NCI-H1105 (cell line): ENCODE measurements at regions not wholly inside any gene's neighbourhood (a gene's known extent, or its start where the extent isn't known, plus 50 kb on each side); places are given as distances from the start of the nearest gene placed in this dataset.
"Not testable (repeated sequence)": the region's sequence is repeated elsewhere in the genome, so short reads cannot be mapped to it uniquely, and the experiment has no call there.

Source experiments
- DNase-seq: peaks from one replicate; lab custom pipeline; 2025; lab: John Stamatoyannopoulos, UW

DNA sequence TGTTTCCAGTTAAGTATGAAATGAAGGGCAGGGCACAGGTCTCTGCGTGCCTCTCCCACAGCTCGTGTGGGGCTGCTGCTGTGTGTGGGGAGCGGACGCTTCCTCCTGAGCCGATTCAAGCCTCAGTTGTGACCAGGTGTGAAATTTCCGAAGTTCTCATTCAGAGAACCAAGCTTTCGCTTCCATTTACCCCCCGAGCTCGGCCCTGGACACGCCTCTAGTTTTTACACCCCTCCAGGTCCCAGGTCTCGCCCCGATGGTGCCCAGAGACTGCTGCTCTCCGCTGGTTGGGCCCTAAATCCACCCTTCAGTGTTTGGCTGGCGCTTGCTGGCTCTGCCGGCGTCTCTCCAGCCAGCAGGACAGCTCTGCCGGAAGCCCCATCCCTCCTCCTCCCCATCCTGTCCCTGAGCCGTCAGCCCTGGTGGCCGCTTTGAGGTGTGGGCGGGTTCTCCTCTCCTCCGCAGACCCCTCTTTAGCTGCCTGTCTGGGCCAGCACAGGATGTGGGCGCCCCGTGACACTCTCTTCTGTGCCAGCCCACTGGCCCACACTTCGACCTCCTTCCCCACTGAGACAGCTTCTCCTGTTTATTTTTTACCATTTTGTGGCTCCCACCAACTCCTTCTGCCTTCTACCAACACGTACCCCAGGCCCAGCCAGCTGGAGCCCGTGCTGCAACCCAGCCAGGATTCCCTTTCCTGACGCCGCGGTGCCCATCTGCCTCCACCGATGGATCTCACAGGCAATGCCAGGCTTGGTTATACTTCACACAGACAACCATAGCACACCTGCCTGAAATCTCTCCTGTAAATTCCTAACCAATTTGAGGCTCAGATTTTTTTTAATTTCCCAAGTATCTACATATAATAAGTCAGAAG is 142.8 kb downstream of the DLL1 start:
- no peak for DNase-seq

DNA sequence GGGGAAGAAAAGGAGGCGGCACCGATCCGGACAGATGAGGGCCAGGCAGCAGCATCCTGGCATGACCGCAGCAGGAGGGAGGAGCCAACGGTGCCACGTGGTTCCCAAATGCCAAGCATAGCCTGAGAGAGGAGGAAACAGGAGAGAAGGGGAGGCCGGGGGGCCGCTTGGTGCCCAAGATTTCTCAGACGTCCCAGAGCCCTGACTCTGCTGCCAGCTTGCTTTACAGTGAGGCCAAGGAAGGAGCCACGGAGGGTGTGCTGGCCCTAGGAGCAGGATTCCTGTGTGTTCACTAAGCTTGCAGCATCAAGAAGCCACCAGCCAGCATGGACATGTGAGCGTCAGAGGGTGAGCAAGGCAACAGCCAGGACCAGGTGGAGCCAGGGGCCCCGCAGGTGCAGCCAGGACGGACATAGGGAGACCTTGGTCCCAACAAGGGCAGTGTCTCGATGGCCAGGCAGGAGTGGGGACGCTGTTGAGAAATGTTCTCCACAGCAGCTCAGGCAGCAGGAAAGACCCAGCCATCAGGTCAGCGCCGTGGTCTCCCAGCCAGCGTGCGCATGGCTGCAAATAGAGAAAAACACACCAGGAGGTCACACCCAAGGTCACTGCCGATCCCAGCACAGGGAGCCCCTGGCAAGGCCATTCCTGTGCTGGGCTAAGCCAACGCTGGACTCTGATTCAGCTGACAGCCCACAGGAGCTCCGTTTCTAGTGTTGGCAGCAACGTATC is 143.7 kb downstream of the DLL1 start:
- no peak for DNase-seq

DNA sequence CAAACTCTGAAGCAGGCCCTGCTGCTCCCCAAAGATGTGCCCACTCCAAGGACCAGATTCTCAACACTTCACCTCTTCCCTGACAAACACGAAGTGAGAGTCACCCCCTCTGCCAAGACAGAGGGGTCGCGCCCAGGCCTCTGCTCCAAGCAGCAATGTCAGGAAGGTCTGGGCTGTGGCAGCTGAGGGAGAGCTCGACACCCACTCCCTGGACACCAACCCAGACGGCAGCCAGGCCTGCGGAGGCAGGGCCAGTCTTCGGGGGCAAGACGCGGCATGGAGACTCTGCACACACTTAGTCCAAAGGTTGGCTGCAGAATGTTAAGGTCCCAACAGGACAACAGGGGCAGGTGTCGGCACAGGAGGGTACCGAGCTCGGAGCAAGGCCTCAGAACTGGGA is 144.2 kb downstream of the DLL1 start:
- no peak for DNase-seq

DNA sequence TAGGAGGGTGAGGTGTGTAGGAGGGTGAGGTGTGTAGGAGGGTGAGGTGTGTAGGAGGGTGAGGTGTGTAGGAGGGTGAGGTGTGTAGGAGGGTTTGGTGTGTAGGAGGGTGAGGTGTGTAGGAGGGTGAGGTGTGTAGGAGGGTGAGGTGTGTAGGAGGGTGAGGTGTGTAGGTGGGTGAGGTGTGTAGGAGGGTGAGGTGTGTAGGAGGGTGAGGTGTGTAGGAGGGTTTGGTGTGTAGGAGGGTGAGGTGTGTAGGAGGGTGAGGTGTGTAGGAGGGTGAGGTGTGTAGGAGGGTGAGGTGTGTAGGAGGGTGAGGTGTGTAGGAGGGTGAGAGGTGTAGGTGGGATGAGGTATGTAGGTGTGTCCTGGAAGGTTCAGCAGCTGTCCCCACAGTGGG is 144.7 kb downstream of the DLL1 start:
- DNase-seq, result not testable (repeated sequence)

GRCh38 chr6:170145716-170146115 is 145.2 kb downstream of the DLL1 start:
- not testable (repeated sequence) for DNase-seq

- DNase-seq, result no peak
Observed at GRCh38 chr6:170145272-170145592, 145.6 kb downstream of the DLL1 start.

DNA sequence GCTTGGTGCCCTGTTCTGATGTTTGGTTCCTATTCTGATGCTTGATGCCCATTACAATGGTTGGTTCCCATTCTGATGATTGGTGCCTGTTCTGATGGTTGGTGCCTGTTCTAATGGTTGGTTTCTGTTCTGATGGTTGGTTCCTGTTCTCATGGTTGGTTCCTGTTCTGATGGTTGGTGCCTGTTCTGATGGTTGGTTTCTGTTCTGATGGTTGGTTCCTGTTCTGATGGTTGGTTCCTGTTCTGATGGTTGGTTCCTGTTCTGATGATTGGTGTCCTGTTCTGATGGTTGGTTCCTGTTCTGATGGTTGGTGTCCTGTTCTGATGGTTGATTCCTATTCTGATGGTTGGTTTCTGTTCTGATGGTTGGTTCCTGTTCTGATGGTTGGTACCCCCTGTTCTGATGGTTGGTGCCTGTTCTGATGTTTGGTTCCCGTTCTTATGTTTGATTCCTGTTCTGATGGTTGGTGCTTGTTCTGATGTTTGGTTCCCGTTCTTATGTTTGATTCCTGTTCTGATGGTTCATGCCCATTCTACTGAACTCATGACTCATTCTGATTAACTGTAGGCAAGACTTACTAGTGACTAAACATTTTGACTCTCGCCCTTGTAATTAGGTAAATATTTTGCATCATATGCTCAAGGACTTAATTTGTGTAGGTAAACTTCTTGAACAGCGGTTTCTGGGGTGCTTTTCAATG is 146.2 kb downstream of the DLL1 start:
- DNase-seq, result no peak

DNA sequence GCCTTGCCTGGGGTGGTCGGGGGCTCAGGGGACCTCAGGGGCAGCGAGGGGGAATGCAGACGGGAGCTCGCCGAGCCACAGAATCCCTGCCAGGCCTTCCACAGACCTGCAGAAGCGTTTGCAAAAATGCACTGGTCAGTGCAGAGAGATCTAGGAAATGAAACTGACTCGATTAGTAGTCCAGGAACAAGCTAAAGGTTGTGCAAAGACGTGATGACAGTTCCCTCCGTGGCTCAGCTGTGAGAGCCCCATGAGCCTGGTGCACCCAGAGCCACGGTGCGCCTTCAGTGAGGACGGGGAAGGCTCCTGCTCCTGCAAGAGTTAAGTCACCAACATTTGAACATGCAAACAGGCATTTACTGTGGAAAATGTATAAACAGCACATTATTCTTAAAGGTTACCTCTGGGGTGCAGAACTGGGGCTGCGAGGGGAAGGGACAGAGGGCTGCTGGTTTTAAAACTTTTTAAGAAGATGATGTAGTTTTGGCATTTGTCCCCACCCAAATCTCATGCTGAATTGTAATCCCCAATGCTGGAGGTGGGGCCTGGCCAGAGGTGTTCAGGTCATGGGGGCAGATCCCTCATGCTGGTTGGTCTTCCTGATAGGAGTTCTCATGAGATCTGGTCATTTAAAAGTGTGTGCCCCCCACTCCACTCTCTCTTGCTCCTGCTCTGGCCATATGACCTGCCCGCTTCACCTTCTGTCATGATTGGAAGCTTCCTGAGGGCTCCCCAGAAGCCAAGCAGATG is 147.3 kb downstream of the DLL1 start:
- DNase-seq, result no peak

GRCh38 chr6:170142559-170142958 is 148.3 kb downstream of the DLL1 start:
- DNase-seq, result no peak

GRCh38 chr6:170141061-170141460 is 149.8 kb downstream of the DLL1 start:
- not testable (repeated sequence) for DNase-seq

- no peak for DNase-seq
Observed at GRCh38 chr6:170140129-170140528, 150.7 kb downstream of the DLL1 start.

DNA sequence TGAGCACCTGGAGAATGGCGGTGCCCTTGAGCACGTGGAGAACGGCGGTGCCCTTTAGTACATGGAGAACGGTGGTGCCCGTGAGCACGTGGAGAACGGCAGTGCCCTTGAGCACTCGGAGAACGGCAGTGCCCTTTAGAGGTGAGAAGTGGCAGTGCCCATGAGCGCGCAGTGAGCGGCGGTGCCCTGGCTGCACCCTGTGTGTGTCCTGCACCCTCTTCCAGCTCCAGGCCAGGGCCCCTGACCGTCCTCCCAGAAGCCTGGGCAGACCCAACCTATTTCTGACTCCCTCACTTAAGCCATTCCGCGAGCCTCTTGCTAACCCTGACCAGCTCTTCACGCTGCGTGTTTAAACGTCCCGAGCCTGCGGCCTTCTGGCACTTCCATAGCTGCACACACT is 151.3 kb downstream of the DLL1 start:
- no peak for DNase-seq

DNA sequence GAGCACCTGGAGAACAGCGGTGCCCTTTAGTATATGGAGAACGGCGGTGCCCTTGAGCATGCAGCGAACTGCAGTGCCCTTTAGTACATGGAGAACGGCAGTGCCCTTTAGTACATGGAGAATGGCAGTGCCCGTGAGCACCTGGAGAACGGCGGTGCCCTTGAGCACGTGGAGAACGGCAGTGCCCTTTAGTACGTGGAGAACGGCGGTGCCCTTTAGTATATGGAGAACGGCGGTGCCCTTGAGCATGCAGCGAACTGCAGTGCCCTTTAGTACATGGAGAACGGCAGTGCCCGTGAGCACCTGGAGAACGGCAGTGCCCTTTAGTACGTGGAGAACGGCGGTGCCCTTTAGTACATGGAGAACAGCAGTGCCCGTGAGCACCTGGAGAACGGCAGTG is 151.8 kb downstream of the DLL1 start:
- not testable (repeated sequence) for DNase-seq

DNA sequence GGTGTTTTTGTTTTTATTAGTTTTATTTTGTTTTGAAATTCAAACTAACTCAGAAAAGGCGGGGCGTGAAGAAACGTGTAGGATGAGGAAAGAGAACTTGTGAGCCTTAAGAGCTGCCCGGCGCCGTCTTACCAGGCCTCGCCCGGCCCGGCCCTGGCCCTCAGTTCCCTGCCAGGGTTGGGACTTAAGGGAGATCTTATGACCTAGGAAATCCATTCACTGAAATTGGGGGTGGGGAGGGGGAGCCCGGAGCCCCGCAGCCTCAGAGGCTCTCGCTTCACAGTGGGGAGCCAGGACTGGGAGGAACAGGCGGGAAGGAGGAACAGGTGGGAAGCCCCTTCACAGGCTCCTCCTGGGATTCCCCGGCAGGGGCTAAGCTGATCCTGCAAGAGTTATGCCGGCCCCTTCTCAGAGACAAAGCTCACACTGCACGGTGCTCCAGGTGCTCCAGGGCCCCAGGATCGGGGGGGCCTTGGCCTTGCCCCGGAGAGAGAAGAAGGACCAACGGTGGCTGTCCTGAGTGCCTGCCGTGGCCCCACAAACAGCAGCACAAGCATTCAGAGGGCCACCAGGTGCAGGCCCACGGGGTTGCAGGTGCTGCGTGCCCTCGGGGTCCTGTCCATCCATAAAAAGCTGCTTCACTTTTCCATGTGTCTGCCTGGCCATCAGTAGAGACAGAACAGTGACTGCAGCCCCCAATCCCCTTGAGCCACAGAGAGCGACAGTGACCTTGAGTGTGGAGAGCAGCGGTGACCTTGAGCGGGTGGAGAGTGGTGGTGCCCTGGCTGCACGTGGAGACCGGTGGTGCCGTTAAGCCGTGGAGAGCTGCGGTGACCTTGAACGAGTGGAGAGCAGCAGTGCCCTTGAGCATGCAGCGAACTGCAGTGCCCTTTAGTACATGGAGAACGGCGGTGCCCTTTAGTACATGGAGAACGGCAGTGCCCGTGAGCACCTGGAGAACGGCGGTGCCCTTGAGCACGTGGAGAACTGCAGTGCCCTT is 152.7 kb downstream of the DLL1 start:
- no peak for DNase-seq

- DNase-seq, result no peak
Observed at GRCh38 chr6:170137176-170137891, 153.5 kb downstream of the DLL1 start.

- no peak for DNase-seq
Observed at GRCh38 chr6:170136541-170137175, 154.2 kb downstream of the DLL1 start.

DNA sequence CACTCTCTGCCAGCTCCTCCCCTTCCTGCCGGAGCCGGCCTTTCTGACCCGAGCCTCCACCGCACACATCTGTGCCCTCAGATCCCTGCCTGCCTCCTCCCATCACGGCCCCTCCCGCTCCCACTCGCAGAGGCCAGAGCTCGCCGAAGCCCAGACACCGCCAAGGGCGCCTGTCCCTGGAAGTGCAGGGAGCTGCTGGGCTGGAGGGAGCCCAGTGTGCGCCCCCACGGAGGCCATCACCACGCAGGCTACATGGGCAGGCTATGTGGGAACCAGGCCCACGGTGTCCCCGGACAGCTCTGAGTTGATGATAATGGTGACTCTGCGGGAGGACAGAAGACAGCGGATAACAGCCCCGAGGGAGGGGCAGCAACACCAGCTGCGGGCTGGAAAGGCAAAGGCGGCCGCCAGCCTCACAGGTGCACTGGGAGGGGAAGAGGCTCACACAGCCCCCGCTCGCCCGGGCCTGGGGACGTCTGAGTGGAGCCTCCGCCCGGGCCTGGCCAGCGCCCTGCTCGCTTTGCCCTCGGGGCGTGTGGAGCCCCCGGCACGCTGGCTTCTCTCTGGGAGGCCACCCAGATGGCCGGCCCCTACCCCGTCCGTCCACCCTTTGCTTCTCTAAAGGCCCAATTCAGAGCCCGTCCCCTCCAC is 154.9 kb downstream of the DLL1 start:
- DNase-seq, result no peak

GRCh38 chr6:170135461-170135820 is 155.4 kb downstream of the DLL1 start:
- DNase-seq, result no peak
